Right cardiac atrium (tissue), 5 donors: ENCODE measurements at regions not wholly inside any gene's neighbourhood (a gene's known extent, or its start where the extent isn't known, plus 50 kb on each side); places are given as distances from the start of the nearest gene placed in this dataset.

Experiments used
- ATAC-seq, 2 donors: fragments of 200-7000 bp; cut with Tn5 transposase; one replicate each; pipeline versions ENCODE4 v1.8.0 to v1.9.1; 2020; ENCODE audit warnings: moderate library complexity in 2 of 2, mild to moderate bottlenecking in 1 of 2
- DNase-seq, 3 donors: peaks; one replicate each; pipeline ENCODE4 v3.0.0-alpha.2; 2020
- H3K27ac ChIP-seq: one replicate; pipeline ENCODE4 v1.5.1; 2013; ENCODE audit warnings: mild to moderate bottlenecking, low read length, control low read depth, moderate library complexity
- H3K27me3 ChIP-seq: one replicate; pipeline ENCODE4 v1.6.1; 2013; ENCODE audit not compliant: control insufficient read depth, insufficient read depth
- H3K4me1 ChIP-seq: one replicate; pipeline ENCODE4 v1.6.1; 2013; ENCODE audit warnings: low read length; ENCODE audit not compliant: control insufficient read depth, insufficient read depth
- H3K4me3 ChIP-seq: one replicate; pipeline ENCODE4 v1.5.1; 2013; ENCODE audit warnings: low read length, control low read depth
- H3K9me3 ChIP-seq: one replicate; pipeline ENCODE4 v1.6.1; 2013; ENCODE audit warnings: low read length; ENCODE audit not compliant: control insufficient read depth
- WGBS: extraction: QIAGEN DNeasy Blood & Tissue Kit; methylation state at CpG from one replicate; pipeline ENCODE4 v1.1.7; 2013; 5-methylcytosine and 5-hydroxymethylcytosine counted together
- intact Hi-C, 4 donors: fragments of 100-400 bp; cut with DNase I; formaldehyde crosslinking; loops; one replicate each; pipeline versions ENCODE4 v1.11.0 to v1.14.0; 2022 to 2023
- donor health status: healthy with polysubstance abuse.
- donor health status: DM: no; HTN: yes; CAD: no.
- donor health status: DM: no; HTN: no; CAD: no.
- donor health status: DM: no; HTN: yes; CAD: no; lungs with severe emphysema.
- donor health status: DM: yes; HTN: yes; CAD: no.

DNA sequence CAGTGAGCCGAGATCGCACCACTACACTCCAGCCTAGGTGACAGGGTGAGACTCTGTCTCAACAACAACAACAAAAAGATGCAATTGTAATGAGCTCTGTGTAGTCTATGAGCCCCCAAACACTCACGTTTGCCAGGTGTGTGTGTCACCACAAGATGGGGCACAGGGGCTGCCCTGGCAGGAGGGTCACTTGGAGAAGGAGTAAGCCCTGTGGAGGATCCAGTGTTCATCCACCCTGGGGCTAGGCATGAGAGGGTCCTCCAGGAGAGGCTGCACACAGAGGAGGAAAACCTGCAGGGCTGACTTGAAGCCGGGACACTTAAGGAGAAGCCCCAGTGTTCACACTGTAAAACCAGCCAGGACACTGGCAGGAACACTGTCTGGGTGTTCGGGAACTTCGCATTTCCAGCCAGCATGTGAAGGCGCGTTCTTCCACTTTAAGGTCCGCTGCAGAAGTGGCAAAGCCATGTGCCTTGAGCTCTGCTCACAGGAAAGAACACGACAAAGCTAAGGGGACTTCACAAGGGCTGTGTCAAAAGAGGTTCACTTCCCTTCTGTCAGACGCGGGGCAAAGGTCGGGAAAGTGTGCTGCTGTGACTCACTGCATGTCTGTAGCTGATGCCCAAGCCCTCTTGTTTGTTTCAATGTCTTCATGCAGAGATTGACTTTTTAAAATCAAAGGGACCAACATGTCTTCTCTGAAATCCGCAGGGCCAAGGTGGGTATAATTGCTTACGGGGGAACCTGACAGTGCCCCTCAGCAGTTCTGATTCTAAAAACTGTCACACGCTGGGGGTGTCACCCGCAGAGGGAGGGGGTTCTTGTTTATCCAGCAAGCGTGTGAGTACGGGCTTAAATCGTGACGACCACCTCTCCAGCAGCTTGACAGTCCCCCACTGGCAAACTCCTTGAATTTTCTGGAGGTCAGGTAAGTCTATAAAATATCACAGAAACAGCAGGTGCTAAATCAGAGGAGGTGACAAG is 102.8 kb downstream of the RIPK4 start:
- Histone ChIP-seq H3K4me1 (no peaks in the 10 kb centered on the region), H3K4me3 (no peak overlapping the region), H3K27ac (no peak overlapping the region), H3K9me3 (no peaks in the 10 kb centered on the region), H3K27me3 (no peaks in the 10 kb centered on the region)
- 78% methylated on average over 21 of the region's 21 CpGs for WGBS
- intact Hi-C loops: no loop called here
- ATAC-seq: peak in 1 of 2 donors; percentile 54
- DNase-seq: peak in 1 of 3 donors; percentile 33

DNA sequence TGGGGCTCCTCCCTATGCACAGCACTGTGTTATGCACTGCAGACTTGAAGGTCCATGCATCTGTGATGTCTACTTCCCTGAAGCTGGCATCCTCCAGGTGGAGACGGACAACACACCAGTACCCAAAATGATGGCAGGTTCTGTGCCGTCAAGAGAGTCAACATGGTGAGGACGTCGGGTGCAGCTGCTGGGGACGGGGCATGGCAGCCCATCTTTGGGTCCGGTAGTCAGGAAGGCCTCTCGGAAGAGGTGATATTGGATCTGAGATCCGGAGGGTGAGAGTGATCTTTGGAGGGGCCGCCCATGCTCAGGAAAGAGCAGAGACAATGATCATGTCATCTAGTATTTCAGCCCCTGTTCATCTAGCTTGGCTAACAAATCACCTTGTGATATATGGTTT is 104.1 kb downstream of the RIPK4 start:
- no peak overlapping the region for H3K27ac ChIP-seq
- H3K4me1 ChIP-seq: no peaks in the 10 kb centered on the region
- ATAC-seq (no peak), DNase-seq (no peak)
- intact Hi-C loops: no loop called here
- no peak overlapping the region for H3K4me3 ChIP-seq
- H3K9me3 ChIP-seq: no peaks in the 10 kb centered on the region
- no peaks in the 10 kb centered on the region for H3K27me3 ChIP-seq
- WGBS: 94% methylated on average over 9 of the region's 9 CpGs

DNA sequence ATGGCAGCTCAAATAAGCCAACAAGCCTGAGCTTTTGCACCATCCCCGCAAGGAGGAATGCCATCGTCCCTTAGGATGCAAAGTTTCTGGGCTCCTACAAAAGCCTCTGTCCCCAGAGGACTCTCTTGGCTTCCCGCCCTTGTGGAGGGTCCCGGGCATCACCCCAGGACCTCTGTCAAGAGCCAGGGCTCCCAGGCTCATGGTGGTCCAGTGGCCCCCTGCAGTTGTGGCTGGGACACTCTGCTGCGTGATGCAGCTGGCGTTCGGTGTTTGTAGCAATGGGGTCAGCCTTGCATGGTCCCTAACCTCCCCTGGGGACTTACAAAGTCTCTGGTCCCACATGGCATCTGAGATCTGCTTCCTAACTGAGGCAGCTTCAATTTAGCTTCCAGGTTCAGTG is 104.7 kb downstream of the RIPK4 start:
- Histone ChIP-seq H3K9me3 (no peaks in the 10 kb centered on the region), H3K27ac (no peak overlapping the region), H3K4me3 (no peak overlapping the region), H3K4me1 (no peaks in the 10 kb centered on the region), H3K27me3 (no peaks in the 10 kb centered on the region)
- 91% methylated on average over 7 of the region's 7 CpGs for WGBS
- intact Hi-C loops: no loop called here
- ATAC-seq (no peak), DNase-seq (no peak)

DNA sequence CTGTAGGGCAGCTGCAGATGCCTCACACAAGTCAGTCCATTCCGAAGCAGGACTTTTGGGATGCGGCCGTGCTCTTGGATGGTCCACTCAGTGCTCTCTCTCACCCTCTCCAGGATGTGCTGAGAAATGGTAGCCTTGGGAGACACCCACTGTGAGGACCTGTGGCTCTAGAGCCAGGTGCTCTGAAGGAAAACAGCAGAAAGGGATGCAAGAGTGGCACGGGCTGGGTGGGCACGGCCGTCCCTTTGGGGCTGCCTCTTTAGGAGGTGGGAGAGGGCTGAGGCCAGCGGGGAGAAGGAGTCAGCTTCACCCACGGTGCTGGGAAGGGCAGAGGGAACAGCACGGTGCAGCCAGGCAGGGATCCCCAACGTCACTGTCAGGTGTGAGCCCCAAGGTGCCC is 106.1 kb downstream of the RIPK4 start:
- H3K27me3 ChIP-seq: no peaks in the 10 kb centered on the region
- no peak overlapping the region for H3K27ac ChIP-seq
- ATAC-seq (no peak), DNase-seq (peak in 1 of 3 donors; percentile 39)
- WGBS: 86% methylated on average over 10 of the region's 10 CpGs
- intact Hi-C loops: no loop called here
- no peak overlapping the region for H3K4me3 ChIP-seq
- H3K4me1 ChIP-seq: no peaks in the 10 kb centered on the region
- H3K9me3 ChIP-seq: no peaks in the 10 kb centered on the region

DNA sequence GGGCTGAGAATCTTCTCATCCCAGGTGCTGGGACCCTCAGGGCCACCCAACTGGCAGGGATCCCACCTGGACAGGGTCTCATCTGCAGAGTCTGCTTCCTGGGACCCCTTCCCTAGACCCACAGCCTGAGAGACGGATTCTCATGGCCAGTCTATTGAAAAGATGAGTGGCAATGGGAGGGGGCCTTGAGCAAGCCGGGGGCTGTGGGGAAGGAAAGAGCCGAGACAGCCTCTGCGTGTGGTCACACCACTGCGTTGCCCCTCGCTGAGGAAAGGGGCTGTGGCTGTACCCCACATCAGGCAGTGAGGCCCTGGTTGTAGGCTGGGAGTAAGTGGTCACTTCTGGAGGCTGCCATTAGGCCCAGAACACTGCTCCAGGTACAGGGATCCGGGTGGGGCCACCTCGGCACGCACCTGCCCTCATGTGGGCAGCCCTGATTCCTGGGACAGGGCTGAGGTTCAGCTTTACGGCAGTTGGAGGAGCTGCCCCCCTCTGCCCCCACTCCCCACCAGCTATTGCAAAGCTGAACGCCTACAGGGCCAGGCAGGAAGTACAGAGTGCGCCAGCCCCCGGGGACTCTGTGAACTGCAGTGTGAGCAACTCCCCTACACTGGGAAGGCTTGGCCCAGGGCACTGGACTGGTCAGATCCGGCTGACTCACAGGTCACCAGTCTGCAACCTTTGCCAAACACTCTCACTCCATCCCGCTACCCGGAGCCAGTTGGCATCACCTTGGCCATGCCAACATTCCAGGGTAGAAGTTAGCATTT is 106.9 kb downstream of the RIPK4 start:
- H3K4me3 ChIP-seq: no peak overlapping the region
- intact Hi-C loops: no loop called here
- H3K4me1 ChIP-seq: no peaks in the 10 kb centered on the region
- no peak overlapping the region for H3K27ac ChIP-seq
- H3K27me3 ChIP-seq: no peaks in the 10 kb centered on the region
- DNase-seq: peak in 2 of 3 donors; percentile 61 to 72
- no peaks in the 10 kb centered on the region for H3K9me3 ChIP-seq
- ATAC-seq: peak; percentile 39 to 57
- 77% methylated on average over 16 of the region's 16 CpGs for WGBS

DNA sequence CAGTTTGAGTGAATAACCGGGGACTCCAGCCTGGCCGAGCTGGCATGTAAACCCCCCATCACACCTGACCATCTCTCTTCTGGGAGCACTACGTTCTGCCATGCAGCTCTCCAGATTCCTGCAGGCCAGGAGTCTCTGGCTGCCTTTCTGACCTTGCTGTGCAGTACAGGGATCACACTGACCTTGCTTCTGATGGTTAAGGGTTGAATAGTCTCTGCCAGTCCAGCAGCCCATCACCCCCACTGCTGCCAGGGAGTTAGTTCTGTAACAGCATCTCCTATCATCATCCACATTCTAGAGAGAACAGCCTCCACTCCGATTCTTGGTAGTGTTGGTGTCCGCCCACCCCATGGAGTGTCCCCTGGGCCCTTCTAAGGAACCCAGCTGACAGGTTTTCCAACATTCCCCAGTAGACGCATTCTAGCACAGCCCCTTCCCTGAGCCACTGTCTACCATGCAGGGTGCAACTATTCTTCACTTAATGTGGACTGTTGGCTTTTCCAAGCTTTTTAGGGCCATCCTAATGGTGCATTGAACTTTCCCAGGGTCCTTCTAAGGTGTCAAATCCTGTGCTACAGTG is 109.8 kb downstream of the RIPK4 start:
- Histone ChIP-seq H3K27ac (no peak overlapping the region), H3K4me3 (no peak overlapping the region), H3K4me1 (peaks cover 8% of the 10 kb centered on the region), H3K9me3 (no peaks in the 10 kb centered on the region), H3K27me3 (no peaks in the 10 kb centered on the region)
- DNase-seq: no peak
- ATAC-seq: no peak
- 85% methylated on average over 6 of the region's 6 CpGs for WGBS
- intact Hi-C loops: no loop called here

DNA sequence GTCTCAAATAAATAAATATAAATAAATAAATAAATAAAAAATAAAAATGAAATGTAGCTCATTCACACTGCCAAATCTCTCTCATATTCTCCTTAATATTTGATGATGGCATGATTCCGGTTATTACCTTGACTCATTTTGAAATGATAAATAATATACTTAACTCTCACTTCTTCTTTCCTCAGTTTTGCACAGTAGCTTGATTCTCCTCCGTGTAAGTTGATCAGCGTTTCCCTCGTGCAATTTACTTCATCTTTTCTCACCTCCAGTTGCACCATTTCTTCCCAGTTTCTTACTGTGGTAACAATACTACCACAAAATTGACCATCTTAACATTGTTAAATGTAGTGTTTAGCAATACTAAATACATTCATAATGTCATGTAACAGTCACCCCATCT is 111.6 kb downstream of the RIPK4 start:
- ATAC-seq: no peak
- intact Hi-C loops: no loop called here

DNA sequence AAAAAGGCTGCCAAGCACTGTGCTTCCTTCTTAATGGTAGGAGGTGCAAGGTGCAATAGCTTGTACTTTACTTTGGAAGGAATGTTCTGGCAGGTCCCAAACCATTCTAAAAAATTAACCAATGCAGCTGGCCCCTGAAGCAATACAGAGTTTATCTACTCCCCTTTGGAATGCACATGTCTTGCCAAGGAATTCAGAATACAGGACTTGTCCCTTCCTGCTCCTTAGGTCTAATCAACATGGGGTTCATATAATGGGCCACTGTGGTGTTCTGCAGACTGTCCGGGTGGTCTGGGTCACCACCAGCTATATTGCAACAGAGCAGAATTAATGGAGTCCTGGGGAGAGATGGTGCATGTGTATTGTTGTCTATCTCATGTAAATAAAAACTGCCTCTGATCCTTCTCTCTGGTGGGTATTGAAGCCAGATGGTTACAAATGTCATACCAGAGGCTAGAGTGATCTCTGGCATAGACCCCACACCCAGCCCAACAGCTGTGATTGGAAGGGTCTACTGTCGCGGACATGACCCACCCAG is 112.8 kb downstream of the RIPK4 start:
- no peak for DNase-seq
- ATAC-seq: peak; percentile 87 to 89
- intact Hi-C loops: no loop called here
- no peaks in the 10 kb centered on the region for H3K27me3 ChIP-seq
- H3K4me3 ChIP-seq: no peak overlapping the region
- WGBS: 64% methylated on average over 3 of the region's 3 CpGs
- H3K9me3 ChIP-seq: no peaks in the 10 kb centered on the region
- peaks cover 8% of the 10 kb centered on the region for H3K4me1 ChIP-seq
- no peak overlapping the region for H3K27ac ChIP-seq

More for the DNA sequence above, 111.6 kb downstream of the RIPK4 start:
- no peak for DNase-seq
- Histone ChIP-seq H3K4me3 (no peak overlapping the region), H3K27me3 (no peaks in the 10 kb centered on the region), H3K4me1 (peaks cover 8% of the 10 kb centered on the region), H3K9me3 (no peaks in the 10 kb centered on the region), H3K27ac (no peak overlapping the region)
- 88% methylated on average over 4 of the region's 4 CpGs for WGBS

DNA sequence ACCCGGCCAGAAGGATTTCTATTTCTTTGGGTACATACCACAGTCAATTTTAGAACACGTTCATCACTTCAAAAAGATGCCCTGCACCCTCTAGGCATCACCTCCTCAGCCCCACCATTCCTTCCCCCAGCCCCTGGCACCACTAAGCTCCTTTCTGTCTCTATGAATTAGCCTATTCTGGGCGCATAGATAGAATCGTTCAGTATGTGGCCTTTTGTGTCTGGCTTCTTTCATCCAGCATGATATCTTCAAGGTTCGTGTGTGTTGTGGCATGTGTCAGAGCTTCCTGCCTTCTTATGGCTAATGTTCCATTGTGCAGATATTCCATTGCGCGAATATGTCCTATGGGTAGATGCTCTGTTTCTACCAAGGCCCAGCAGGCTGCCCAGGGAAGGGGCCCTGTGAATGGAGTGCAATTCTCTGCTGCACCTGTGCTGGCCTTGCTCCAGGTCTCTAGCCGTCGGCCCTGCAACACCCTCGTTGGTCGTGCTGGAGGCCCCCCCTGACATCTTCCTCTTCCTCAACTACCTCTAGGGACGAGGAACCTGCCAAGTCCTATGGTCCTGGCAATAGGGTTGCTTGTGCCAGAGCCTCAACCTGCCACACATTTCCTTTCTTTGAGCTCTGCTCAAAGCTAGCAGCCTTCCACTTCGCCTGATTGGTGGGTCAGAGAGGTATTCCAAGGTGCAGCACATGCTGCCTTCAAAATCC is 113.5 kb downstream of the RIPK4 start:
- H3K4me1 ChIP-seq: peaks cover 8% of the 10 kb centered on the region
- no peak overlapping the region for H3K27ac ChIP-seq
- H3K9me3 ChIP-seq: no peaks in the 10 kb centered on the region
- H3K4me3 ChIP-seq: no peak overlapping the region
- 63% methylated on average over 13 of the region's 13 CpGs for WGBS
- DNase-seq: no peak
- no peak for ATAC-seq
- no peaks in the 10 kb centered on the region for H3K27me3 ChIP-seq
- intact Hi-C loops: no loop called here

DNA sequence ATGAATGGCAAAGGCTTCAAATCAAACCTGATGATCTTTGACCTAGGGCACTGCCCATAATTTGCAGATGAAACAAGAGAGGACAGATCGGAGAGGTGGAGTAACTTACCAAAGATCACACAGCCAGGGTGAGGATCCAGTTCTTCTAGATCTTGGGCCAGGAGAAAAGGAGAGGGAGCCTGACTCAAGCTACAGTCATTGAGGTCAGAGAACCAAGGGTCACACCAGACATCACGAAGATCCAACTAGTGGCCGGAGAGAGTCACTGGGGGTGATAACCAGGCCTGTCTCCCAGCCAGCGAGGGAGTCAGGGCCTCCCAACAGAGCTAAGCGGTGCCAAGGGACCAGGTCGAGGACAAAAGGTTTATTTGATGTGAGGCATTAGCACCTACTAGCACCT is 115.0 kb downstream of the RIPK4 start:
- intact Hi-C loops: no loop called here
- no peak overlapping the region for H3K4me3 ChIP-seq
- no peak for DNase-seq
- no peaks in the 10 kb centered on the region for H3K27me3 ChIP-seq
- peaks cover 8% of the 10 kb centered on the region for H3K4me1 ChIP-seq
- 84% methylated on average over 6 of the region's 6 CpGs for WGBS
- ATAC-seq: no peak
- no peaks in the 10 kb centered on the region for H3K9me3 ChIP-seq
- no peak overlapping the region for H3K27ac ChIP-seq
